Glutamatergic neuron (in vitro differentiated cells): ENCODE measurements at regions not wholly inside any gene's neighbourhood (a gene's known extent, or its start where the extent isn't known, plus 50 kb on each side); places are given as distances from the start of the nearest gene placed in this dataset.

ENCODE experiments used
- DNase-seq: peaks from one replicate; pipeline ENCODE4 v3.0.0; 2022
- H3K27ac Mint-ChIP-seq: one replicate; pipeline ENCODE4 v1.8.0; 2020; ENCODE audit warnings: mild to moderate bottlenecking, mixed read lengths, inconsistent platforms; ENCODE audit not compliant: unreplicated experiment
- H3K27me3 Mint-ChIP-seq: one replicate; pipeline ENCODE4 v1.8.0; 2020; ENCODE audit warnings: mild to moderate bottlenecking, moderate library complexity, mixed read lengths, inconsistent platforms; ENCODE audit not compliant: unreplicated experiment
- H3K36me3 Mint-ChIP-seq: one replicate; pipeline ENCODE4 v1.8.0; 2020; ENCODE audit warnings: mild to moderate bottlenecking, mixed read lengths, inconsistent platforms; ENCODE audit not compliant: unreplicated experiment
- H3K4me1 Mint-ChIP-seq: one replicate; pipeline ENCODE4 v1.8.0; 2020; ENCODE audit warnings: mild to moderate bottlenecking, low read depth, mixed read lengths, inconsistent platforms; ENCODE audit not compliant: unreplicated experiment
- H3K4me3 Mint-ChIP-seq: one replicate; pipeline ENCODE4 v1.8.0; 2020; ENCODE audit warnings: mild to moderate bottlenecking, mixed read lengths, inconsistent platforms; ENCODE audit not compliant: unreplicated experiment
- H3K9me3 Mint-ChIP-seq: one replicate; pipeline ENCODE4 v1.8.0; 2020; ENCODE audit warnings: mild to moderate bottlenecking, moderate library complexity, mixed read lengths, inconsistent platforms; ENCODE audit not compliant: unreplicated experiment
- CTCF ChIP-seq: fragments of 200-600 bp; sonication (generic); IDR thresholded peaks from one replicate; pipeline ENCODE4 v1.5.0; 2021; ENCODE audit not compliant: partially characterized antibody, unreplicated experiment

- no peak for TF ChIP-seq CTCF
- Mint-ChIP-seq H3K4me1 (no peaks in the 10 kb centered on the region), H3K4me3 (no peak overlapping the region), H3K27ac (no peak overlapping the region), H3K27me3 (peaks cover 2% of the 10 kb centered on the region), H3K9me3 (no peaks in the 10 kb centered on the region), H3K36me3 (no peaks in the 10 kb centered on the region)
- no peak for DNase-seq
Observed at GRCh38 chr7:24075426-24075810, 208.6 kb upstream of the NPY start.

- Mint-ChIP-seq H3K27me3 (peaks cover 2% of the 10 kb centered on the region), H3K36me3 (peaks cover 4% of the 10 kb centered on the region), H3K9me3 (no peaks in the 10 kb centered on the region), H3K27ac (no peak overlapping the region), H3K4me3 (no peak overlapping the region), H3K4me1 (no peaks in the 10 kb centered on the region)
- DNase-seq: no peak
- no peak for TF ChIP-seq CTCF
Observed at GRCh38 chr7:24082826-24083225, 201.2 kb upstream of the NPY start.

- peaks cover 6% of the 10 kb centered on the region for H3K9me3 Mint-ChIP-seq
- H3K4me3 Mint-ChIP-seq: no peak overlapping the region
- no peak overlapping the region for H3K27ac Mint-ChIP-seq
- TF ChIP-seq CTCF: no peak
- H3K27me3 Mint-ChIP-seq: no peaks in the 10 kb centered on the region
- DNase-seq: no peak
- no peaks in the 10 kb centered on the region for H3K36me3 Mint-ChIP-seq
- no peaks in the 10 kb centered on the region for H3K4me1 Mint-ChIP-seq
Observed at GRCh38 chr7:24102988-24103387, 181.0 kb upstream of the NPY start.

- Mint-ChIP-seq H3K27ac (no peak overlapping the region), H3K4me3 (no peak overlapping the region), H3K4me1 (no peaks in the 10 kb centered on the region), H3K9me3 (no peaks in the 10 kb centered on the region), H3K27me3 (peaks cover 1% of the 10 kb centered on the region), H3K36me3 (no peaks in the 10 kb centered on the region)
- TF ChIP-seq CTCF: no peak
- DNase-seq: no peak
Observed at GRCh38 chr7:24108906-24109376, 175.0 kb upstream of the NPY start.

- H3K27ac Mint-ChIP-seq: no peak overlapping the region
Observed at GRCh38 chr7:24110056-24110455, 173.9 kb upstream of the NPY start.

More at GRCh38 chr7:24110056-24110455, 173.9 kb upstream of the NPY start:
- Mint-ChIP-seq H3K4me1 (no peaks in the 10 kb centered on the region), H3K36me3 (no peaks in the 10 kb centered on the region), H3K27me3 (peaks cover 1% of the 10 kb centered on the region), H3K4me3 (no peak overlapping the region), H3K9me3 (no peaks in the 10 kb centered on the region)
- DNase-seq: no peak
- TF ChIP-seq CTCF: no peak
